ENCODE measurements at regions not wholly inside any gene's neighbourhood (a gene's known extent, or its start where the extent isn't known, plus 50 kb on each side); places are given as distances from the start of the nearest gene placed in this dataset.
A peak's percentile ranks its signal among the peaks of the same experiment; 100 is the strongest.

DNA sequence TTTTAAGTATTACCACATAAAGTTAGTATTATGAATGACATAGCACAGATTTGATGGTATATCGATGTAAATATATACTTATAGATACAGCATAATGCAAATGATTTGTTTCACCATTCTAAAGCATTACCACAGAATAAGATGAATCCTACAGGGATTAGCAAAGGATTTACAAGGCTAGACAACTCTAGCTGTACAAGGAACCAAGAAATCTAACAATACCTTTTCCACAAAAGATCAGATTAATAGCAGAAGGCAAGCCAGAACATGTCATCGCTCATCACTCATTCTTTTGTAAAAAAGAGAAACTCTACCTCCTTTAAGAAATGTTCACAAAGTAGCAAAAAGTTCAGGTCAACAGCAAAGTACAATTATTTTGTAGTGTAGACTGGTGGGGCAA is 105.1 kb upstream of the ANK3 start:
- Histone ChIP-seq H3K9me1 (ENCODE audit: control insufficient read depth, extremely low read depth, insufficient read depth, low read length) (no peaks in the 10 kb centered on the region), H3K4me3 (ENCODE audit: control insufficient read depth in 2 of 3, extremely low read depth in 1 of 3, insufficient read depth in 2 of 3, low read depth in 1 of 3, low read length in 3 of 3) (no peak overlapping the region), H3K79me2 (ENCODE audit: control insufficient read depth, insufficient read depth, low read length) (no peaks in the 10 kb centered on the region), H3K9me3 (ENCODE audit: control insufficient read depth, low read depth, low read length) (no peaks in the 10 kb centered on the region), H2AFZ (ENCODE audit: control insufficient read depth, low read length) (no peak overlapping the region), H3K36me3 (ENCODE audit: control insufficient read depth in 2 of 2, extremely low read depth in 1 of 2, insufficient read depth in 2 of 2, low read length in 2 of 2) (no peaks in the 10 kb centered on the region), H4K20me1 (ENCODE audit: control insufficient read depth, extremely low read depth, insufficient read depth, low read length) (no peaks in the 10 kb centered on the region), H3K27me3 (ENCODE audit: control insufficient read depth, extremely low read depth, insufficient read depth, low read length) (no peaks in the 10 kb centered on the region), H3K9ac (ENCODE audit: control insufficient read depth, extremely low read depth, insufficient read depth, low read length) (no peak overlapping the region), H3K4me2 (ENCODE audit: control insufficient read depth, extremely low read depth, insufficient read depth, low read depth, low read length) (no peak overlapping the region), H3K4me1 (ENCODE audit: control insufficient read depth, extremely low read depth, insufficient read depth, low read length) (peaks cover 3% of the 10 kb centered on the region), H3K27ac (ENCODE audit: control insufficient read depth, insufficient read depth, low read length) (no peak overlapping the region)
- no peak for TF ChIP-seq EZH2 (IDR thresholded peaks at IDR 0.05; ENCODE audit: low read length)
- TF ChIP-seq, protein P1, sequence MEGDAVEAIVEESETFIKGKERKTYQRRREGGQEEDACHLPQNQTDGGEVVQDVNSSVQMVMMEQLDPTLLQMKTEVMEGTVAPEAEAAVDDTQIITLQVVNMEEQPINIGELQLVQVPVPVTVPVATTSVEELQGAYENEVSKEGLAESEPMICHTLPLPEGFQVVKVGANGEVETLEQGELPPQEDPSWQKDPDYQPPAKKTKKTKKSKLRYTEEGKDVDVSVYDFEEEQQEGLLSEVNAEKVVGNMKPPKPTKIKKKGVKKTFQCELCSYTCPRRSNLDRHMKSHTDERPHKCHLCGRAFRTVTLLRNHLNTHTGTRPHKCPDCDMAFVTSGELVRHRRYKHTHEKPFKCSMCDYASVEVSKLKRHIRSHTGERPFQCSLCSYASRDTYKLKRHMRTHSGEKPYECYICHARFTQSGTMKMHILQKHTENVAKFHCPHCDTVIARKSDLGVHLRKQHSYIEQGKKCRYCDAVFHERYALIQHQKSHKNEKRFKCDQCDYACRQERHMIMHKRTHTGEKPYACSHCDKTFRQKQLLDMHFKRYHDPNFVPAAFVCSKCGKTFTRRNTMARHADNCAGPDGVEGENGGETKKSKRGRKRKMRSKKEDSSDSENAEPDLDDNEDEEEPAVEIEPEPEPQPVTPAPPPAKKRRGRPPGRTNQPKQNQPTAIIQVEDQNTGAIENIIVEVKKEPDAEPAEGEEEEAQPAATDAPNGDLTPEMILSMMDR (optimal IDR thresholded peaks at IDR 0.05 in 1 of 3, IDR thresholded peaks at IDR 0.05 in 1 of 3, conservative IDR thresholded peaks at IDR 0.05 in 1 of 3; ENCODE audit: extremely low read depth in 1 of 3, insufficient read depth in 2 of 3, low read length in 3 of 3), result no peak
- FAIRE-seq, result peak; percentile 58
- no peak for DNase-seq (ENCODE audit: low read depth, low spot score)
- dilution Hi-C loops (cut with MboI; ENCODE audit: extremely low pct_ligation_motif_present, low sequenced_read_pairs), result loop anchor here (10.0 kb wide), 1 partner anchor 60 kb away; no protein-coding TSS in a partner anchor

DNA sequence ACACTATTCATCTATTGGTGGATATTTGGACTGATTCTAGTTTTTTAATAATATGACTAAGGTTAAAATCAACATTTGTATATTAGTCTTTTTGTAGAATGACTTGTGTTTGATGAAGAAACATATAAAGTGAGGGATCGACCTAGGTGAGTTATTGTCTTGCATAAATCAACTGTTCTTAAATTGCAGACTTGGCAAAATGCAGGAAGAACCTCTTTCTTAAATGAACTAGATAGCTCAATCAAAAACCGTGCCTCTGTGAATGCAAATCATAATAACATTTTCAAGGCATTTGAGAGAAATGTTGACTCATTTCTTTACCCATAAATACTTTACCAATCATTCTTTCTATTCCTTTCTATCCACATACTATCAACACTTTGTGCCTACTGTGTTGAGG is 101.5 kb upstream of the ANK3 start:
- FAIRE-seq, result no peak
- no peak for DNase-seq (ENCODE audit: low read depth, low spot score)
- Histone ChIP-seq H3K9me1 (ENCODE audit: control insufficient read depth, extremely low read depth, insufficient read depth, low read length) (no peaks in the 10 kb centered on the region), H4K20me1 (ENCODE audit: control insufficient read depth, extremely low read depth, insufficient read depth, low read length) (no peaks in the 10 kb centered on the region), H3K79me2 (ENCODE audit: control insufficient read depth, insufficient read depth, low read length) (no peaks in the 10 kb centered on the region), H3K9me3 (ENCODE audit: control insufficient read depth, low read depth, low read length) (no peaks in the 10 kb centered on the region), H3K27me3 (ENCODE audit: control insufficient read depth, extremely low read depth, insufficient read depth, low read length) (no peaks in the 10 kb centered on the region), H3K4me1 (ENCODE audit: control insufficient read depth, extremely low read depth, insufficient read depth, low read length) (peaks cover 15% of the 10 kb centered on the region), H3K9ac (ENCODE audit: control insufficient read depth, extremely low read depth, insufficient read depth, low read length) (no peak overlapping the region), H3K4me3 (ENCODE audit: control insufficient read depth in 2 of 3, extremely low read depth in 1 of 3, insufficient read depth in 2 of 3, low read depth in 1 of 3, low read length in 3 of 3) (no peak overlapping the region), H3K36me3 (ENCODE audit: control insufficient read depth in 2 of 2, extremely low read depth in 1 of 2, insufficient read depth in 2 of 2, low read length in 2 of 2) (no peaks in the 10 kb centered on the region), H2AFZ (ENCODE audit: control insufficient read depth, low read length) (no peak overlapping the region), H3K4me2 (ENCODE audit: control insufficient read depth, extremely low read depth, insufficient read depth, low read depth, low read length) (no peak overlapping the region), H3K27ac (ENCODE audit: control insufficient read depth, insufficient read depth, low read length) (no peak overlapping the region)
- dilution Hi-C loops (cut with MboI; ENCODE audit: extremely low pct_ligation_motif_present, low sequenced_read_pairs), result loop anchor here (10.0 kb wide), 1 partner anchor 64 kb away; no protein-coding TSS in a partner anchor
- TF ChIP-seq, protein P1 (optimal IDR thresholded peaks at IDR 0.05 in 1 of 3, IDR thresholded peaks at IDR 0.05 in 1 of 3, conservative IDR thresholded peaks at IDR 0.05 in 1 of 3; ENCODE audit: extremely low read depth in 1 of 3, insufficient read depth in 2 of 3, low read length in 3 of 3), result no peak
- no peak for TF ChIP-seq EZH2 (IDR thresholded peaks at IDR 0.05; ENCODE audit: low read length)
